Glomerular endothelial cell (primary cell): ENCODE measurements at regions not wholly inside any gene's neighbourhood (a gene's known extent, or its start where the extent isn't known, plus 50 kb on each side); places are given as distances from the start of the nearest gene placed in this dataset.
"Not testable (repeated sequence)": the region's sequence is repeated elsewhere in the genome, so short reads cannot be mapped to it uniquely, and the experiment has no call there.

Experiments
- DNase-seq: peaks from one replicate; pipeline ENCODE4 v3.0.0-alpha.2; 2011; ENCODE audit warnings: low read depth, low spot score; ENCODE audit errors: extremely low read depth

DNA sequence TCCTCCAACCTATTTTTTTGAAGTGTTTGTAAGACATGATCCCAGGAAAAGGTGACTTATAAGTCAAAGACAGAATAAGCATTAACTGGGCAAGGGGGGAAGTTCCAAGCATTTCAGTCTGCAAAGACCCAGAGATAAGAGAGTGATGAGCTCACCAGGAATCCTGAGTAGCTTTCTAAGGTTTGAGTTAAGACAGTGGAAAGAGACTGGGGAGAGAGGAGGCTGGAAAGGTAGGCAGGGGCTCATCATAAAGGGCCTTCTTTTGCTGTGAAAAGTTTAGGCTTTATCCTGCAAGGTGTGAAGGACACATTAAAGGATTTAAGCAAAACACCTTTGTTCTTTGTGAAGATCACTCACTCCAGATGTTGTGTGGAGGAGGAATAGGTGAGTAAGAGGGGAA, 438.8 kb downstream of the CHL1 start:
- no peak for DNase-seq

DNA sequence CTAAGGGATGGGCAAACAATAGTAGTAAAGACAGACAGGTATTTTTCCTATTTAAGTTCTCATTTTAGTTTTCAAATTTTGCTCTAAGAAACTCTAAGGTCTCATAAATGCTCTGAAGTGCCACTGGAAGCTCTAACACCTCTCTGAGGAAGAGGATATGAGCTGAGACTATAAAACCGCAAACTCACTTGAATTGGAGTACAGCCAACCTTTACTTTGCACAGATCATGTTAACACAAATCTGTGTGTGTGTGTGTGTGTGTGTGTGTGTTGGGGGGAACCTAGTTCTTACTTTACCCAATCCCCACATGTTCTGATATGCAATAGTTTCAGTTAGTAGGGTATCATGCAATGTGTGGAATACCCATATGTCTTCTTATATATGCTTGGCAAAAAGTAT, 446.8 kb downstream of the CHL1 start:
- no peak for DNase-seq

GRCh38 chr3:655824-656223, 437.0 kb upstream of the CNTN6 start:
- DNase-seq = no peak

DNA sequence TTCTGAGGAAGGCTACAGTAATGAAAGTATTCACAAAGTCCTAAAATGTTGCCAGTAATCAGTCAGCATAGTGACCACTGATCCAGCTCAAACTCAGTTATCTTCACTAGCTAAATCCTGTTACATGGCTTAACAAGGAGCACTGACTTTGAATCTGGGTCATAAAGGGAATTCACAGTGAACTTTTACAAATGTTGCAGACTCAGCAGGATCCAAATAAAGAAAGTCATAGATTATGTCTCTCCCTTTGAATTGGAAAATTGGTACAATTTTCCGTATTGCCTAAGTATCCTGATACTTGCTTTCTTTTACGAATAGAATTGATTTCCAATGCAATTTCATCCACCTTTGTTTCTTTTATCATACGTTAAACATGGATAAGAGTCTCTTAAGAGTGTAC, 431.5 kb upstream of the CNTN6 start:
- no peak for DNase-seq

DNA sequence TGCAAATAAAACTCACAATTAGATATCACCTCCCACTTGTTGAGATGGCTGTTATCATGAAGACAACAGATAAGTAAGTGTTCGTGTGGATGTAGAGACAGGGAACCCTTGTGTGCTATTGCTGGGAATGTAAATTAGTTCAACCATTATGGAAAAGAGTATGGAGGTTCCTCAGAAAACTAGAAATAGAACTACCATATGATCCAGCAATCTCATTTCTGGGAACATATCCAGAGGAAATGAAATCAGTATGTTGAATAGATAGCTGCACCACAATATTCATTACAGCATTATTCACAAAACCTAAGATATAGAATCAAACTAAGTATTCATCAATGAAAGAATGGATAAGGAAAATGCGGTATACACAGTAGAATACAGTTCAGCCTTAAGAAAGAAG, 418.7 kb upstream of the CNTN6 start:
- no peak for DNase-seq

- DNase-seq = no peak
These were observed 417.0 kb upstream of the CNTN6 start for GRCh38 chr3:675846-676245.

DNA sequence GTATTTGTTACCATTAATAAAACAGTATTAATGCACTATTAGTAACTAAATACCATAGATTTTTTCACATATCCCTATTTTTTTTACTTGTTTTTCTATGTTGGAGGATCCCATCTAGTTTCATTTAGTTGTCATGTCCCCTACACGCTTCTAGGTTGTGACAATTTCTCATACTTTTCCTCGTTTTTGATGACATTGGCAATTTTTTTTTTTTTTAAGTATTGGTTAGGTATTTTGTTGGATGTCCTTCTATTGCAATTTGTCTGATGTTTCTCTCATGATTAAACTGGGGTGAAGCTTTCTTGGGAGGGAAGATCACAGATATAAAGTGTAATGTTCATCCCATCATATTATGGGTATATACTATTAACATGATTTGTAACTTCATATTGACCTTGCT, 409.1 kb upstream of the CNTN6 start:
- no peak for DNase-seq

DNA sequence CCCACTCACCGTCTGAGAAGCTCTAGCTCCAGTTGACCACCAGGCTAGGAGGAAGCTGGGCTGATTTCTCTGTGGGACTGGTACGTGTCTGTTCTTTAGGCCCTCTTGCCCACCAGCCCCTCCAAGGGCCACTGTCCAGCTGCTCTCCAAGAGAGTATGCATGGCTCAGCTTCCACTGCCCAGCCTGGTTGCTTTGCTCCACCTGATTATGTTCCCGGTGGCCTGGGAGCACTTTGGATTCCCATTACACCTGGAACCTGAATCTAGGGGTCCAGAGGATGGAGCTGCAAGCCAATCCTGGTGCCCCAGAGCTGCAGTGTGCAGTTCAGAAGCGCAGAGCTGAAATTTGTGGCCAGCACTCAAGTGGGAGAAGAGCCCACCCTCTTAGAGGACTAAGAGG, 402.1 kb upstream of the CNTN6 start:
- DNase-seq = no peak

DNA sequence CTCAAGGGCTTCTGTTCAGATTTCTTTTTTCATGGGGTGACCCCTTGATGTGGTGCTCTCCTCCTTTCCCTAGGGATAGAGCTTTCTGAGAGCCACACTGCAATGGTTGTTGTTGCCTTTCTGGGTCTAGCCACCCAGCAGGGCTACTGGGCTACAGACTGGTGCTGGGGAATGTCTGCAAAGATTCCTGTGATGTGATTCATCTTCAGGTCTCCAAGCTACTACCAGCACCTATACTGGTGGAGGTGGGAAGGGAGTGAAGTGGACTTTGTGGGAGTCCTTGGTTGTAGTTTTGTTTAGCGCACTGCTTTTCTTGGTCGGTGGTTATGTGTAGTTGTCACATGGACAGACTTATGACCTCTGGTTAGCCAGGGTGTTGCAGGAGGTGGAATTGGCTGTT, 392.3 kb upstream of the CNTN6 start:
- no peak for DNase-seq

- no peak for DNase-seq
These were observed 385.8 kb upstream of the CNTN6 start for GRCh38 chr3:707041-707440.

DNA sequence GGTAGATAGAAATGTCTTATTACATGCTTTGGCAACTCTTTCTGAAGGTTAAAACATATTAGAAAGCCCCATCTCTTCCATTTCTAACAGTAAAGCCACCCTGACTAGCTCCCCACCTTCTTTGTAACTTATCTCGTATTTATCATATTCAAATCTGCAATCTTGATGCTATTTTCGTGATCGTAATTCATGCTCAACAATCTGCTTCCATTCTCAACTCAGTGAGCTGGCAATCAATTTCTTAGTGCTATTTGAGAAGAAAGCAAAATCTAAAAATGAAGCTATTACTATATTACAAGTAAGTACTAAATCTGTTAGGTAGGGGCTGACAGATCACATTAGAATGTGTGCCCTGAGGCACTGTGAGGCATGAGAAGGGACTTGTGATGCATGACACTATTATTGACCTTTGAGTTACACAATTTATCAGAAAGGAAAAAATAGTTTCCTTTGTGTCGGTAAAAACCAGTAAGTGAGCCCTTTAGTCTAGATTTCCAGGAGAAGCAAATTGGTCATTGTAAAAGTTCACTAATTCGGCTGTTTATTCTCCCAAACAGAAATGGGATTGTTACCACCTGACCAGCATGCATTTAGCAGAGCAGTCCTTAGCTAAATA, 379.7 kb upstream of the CNTN6 start:
- no peak for DNase-seq

DNA sequence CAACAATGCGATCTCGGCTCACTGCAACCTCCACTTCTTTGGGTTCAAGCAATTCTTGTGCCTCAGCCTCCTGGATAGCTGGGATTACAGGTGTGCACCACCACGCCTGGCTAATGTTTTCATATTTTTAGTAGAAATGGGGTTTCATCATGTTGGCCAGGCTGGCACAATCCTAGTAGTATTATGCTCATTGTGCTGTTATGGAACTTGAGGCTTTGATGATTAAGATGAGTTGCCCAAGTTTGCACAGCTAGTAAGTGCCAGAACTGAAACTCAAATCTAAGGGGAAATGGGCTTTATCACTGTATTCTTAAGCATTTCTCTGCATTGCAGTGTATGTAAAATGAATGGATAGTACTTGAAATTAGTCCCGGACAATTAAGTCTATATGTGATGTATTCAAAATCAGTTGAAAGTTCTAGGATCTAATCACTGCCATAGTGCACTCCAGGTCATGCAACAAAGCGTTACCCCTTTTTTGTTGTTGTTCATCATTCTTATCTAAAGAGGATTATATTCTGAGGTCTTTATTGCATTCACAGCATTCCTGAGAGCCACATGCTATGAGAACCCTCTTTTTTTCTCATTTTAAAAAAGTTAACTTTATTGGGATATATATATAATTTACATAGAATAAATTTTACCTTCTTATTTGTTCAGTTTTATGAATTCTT, 378.7 kb upstream of the CNTN6 start:
- no peak for DNase-seq

DNA sequence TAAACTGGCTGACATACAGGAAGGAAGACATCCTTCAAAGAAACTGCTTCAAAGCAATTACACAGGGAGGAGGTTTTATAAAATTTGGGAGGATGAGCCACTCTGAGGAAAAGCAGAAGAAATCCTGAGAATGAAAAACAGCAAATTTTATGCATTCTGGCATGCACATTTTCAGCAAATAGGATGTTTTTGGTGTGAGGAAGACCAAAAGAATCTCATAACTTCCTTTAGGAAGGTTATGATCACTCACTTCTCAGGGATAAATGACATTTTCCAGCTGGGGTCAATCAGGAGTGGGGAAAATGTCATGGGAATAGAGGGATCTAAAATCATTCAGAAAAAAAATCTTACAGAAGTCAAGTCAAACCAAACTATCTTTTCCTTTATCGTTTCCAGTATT, 371.7 kb upstream of the CNTN6 start:
- no peak for DNase-seq

- no peak for DNase-seq
These were observed 360.4 kb upstream of the CNTN6 start for GRCh38 chr3:732326-732928.

DNA sequence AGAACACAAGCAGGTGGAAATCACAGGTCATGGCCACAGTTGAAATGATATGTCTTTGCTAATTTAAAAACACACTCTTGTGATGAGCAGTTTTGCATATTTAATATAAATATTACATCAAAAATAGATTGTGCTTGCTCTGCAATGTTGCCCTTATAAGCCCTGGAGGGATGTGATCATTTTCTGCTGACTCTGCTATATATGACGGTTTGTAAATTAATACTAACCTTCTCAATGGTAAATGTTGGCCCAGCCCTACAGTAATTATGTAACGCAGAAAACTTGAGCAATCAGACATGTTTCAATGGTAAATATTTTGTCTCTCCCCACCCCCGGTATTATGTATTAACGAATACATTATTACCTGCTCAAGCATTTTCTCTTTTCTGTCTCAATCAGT, 359.5 kb upstream of the CNTN6 start:
- no peak for DNase-seq

DNA sequence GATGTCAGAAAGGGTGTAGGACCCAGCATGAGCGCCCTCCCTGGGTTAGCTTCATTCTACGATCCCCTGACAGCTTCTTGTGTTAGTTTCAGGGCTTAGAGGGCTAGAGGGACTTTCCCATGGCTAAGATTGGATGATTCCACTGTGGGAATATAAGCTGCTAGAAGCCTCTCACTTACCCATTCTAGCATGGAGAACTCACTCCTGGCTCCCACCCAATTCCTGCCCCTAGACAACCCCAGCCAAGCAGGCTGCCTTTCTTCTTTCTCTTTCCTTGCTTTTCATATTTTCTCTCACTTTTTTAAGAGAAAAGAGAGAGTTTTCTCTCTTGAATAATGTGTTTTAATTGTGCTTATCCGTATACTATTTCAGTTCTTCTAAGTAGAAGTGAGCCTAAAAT, 335.1 kb upstream of the CNTN6 start:
- DNase-seq = no peak

GRCh38 chr3:759106-759505, 333.7 kb upstream of the CNTN6 start:
- no peak for DNase-seq

DNA sequence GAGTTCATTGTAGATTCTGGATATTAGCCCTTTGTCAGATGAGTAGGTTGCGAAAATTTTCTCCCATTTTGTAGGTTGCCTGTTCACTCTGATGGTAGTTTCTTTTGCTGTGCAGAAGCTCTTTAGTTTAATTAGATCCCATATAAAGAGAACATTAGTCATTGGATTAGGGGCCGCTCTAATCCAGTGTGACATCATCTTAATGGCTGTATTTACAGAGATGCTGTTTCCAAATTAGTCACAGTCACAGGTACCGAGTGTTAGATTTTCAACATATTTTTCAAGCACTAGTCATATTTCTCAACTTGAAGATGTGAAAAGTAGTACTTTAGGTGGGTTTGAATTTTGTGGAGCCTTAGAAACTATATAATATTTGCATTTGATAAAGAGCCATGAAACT, 319.4 kb upstream of the CNTN6 start:
- DNase-seq = not testable (repeated sequence)

- DNase-seq = no peak
These were observed 317.5 kb upstream of the CNTN6 start for GRCh38 chr3:775178-775880.

DNA sequence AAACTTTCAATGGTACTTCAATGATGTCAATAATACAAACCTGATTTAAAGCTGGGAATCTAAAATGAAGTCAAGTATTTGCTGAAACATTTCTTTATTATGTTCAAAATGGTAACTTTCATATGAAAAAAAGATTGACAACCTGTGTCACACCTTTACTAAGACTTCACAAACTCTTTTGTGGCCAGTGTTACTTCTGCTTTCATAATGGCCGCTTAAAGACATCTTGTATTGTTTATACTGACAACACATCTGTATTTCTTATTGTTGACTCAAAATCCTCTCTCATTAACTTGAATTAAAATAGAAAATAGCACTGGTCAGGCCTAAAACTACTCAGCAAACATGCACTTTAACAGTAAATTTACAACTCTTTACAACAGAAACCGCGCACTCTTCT, 312.3 kb upstream of the CNTN6 start:
- no peak for DNase-seq

- DNase-seq = no peak
These were observed 301.4 kb upstream of the CNTN6 start for GRCh38 chr3:791442-791841.

DNA sequence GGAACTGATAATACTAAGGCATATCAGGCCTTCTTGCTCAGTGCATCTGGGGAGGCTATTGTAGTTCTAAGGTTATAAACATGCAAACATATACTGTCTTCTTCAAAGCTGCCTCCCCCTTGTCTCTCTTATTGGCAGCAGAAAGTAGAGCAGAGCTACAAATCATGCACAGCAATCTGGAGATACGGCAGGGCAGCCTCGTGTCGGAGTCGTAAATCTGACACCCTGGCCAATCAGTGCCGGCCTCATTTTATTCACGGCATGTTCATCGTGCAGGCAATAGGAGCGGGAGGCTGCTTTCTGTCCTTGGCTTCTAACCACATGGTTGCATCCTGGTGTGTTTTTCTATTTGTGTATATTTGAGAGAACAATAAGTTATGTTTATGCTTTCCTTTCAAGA, 300.2 kb upstream of the CNTN6 start:
- no peak for DNase-seq
